WERI-Rb-1 (cell line): ENCODE measurements at regions not wholly inside any gene's neighbourhood (a gene's known extent, or its start where the extent isn't known, plus 50 kb on each side); places are given as distances from the start of the nearest gene placed in this dataset.

ENCODE experiments used
- DNase-seq: peaks from one replicate; pipeline ENCODE4 v3.0.0-alpha.2; 2020
- H3K27ac ChIP-seq: fragments of 250-450 bp; sonication (Bioruptor Pico); 2 replicates; pipeline ENCODE4 v1.5.1; 2020; ENCODE audit warnings: mild to moderate bottlenecking, moderate library complexity
- H3K27me3 ChIP-seq: fragments of 250-450 bp; sonication (Bioruptor Pico); 2 replicates; pipeline ENCODE4 v1.5.1; 2021; ENCODE audit warnings: mild to moderate bottlenecking, low read depth, moderate library complexity; ENCODE audit not compliant: insufficient read depth, severe bottlenecking
- H3K36me3 ChIP-seq: fragments of 250-450 bp; sonication (Bioruptor Pico); 2 replicates; pipeline ENCODE4 v1.5.1; 2020; ENCODE audit warnings: mild to moderate bottlenecking, moderate library complexity
- H3K4me3 ChIP-seq: 2 replicates; pipeline ENCODE4 v1.5.1; 2011; ENCODE audit warnings: low read depth, mild to moderate bottlenecking, control low read depth, low read length
- H3K9me3 ChIP-seq: fragments of 250-450 bp; sonication (Bioruptor Pico); 2 replicates; pipeline ENCODE4 v1.5.1; 2021; ENCODE audit warnings: mild to moderate bottlenecking, moderate library complexity; ENCODE audit not compliant: severe bottlenecking
- CTCF ChIP-seq: IDR thresholded peaks from 2 replicates; pipeline ENCODE4 v1.5.1; 2011; ENCODE audit warnings: low read depth, mild to moderate bottlenecking, control low read depth, inconsistent platforms, low read length

- H3K36me3 ChIP-seq: no peaks in the 10 kb centered on the region
- no peak overlapping the region for H3K27ac ChIP-seq
- TF ChIP-seq CTCF: no peak
- DNase-seq: no peak
- peaks cover 30% of the 10 kb centered on the region for H3K27me3 ChIP-seq
- no peaks in the 10 kb centered on the region for H3K9me3 ChIP-seq
- H3K4me3 ChIP-seq: no peak overlapping the region
Observed at GRCh38 chr20:55540486-55540885, 464.8 kb downstream of the CBLN4 start.

- TF ChIP-seq CTCF: no peak
- Histone ChIP-seq H3K4me3 (no peak overlapping the region), H3K27me3 (peaks cover 35% of the 10 kb centered on the region), H3K27ac (no peak overlapping the region), H3K36me3 (no peaks in the 10 kb centered on the region), H3K9me3 (no peaks in the 10 kb centered on the region)
- DNase-seq: no peak
Observed at GRCh38 chr20:55540013-55540412, 465.3 kb downstream of the CBLN4 start.

- Histone ChIP-seq H3K27me3 (peaks cover 47% of the 10 kb centered on the region), H3K27ac (no peak overlapping the region), H3K9me3 (no peaks in the 10 kb centered on the region), H3K36me3 (no peaks in the 10 kb centered on the region), H3K4me3 (no peak overlapping the region)
- no peak for DNase-seq
- no peak for TF ChIP-seq CTCF
Observed at GRCh38 chr20:55538261-55538908, 466.9 kb downstream of the CBLN4 start.

- H3K9me3 ChIP-seq: no peaks in the 10 kb centered on the region
- TF ChIP-seq CTCF: no peak
- H3K36me3 ChIP-seq: no peaks in the 10 kb centered on the region
- H3K27ac ChIP-seq: no peak overlapping the region
- DNase-seq: no peak
- peaks cover 34% of the 10 kb centered on the region for H3K27me3 ChIP-seq
- H3K4me3 ChIP-seq: no peak overlapping the region
Observed at GRCh38 chr20:55535366-55535765, 470.0 kb downstream of the CBLN4 start.

GRCh38 chr20:55533632-55534031 lies 471.7 kb downstream of the CBLN4 start:
- no peak overlapping the region for H3K4me3 ChIP-seq
- no peak for TF ChIP-seq CTCF
- H3K27ac ChIP-seq: no peak overlapping the region
- H3K9me3 ChIP-seq: no peaks in the 10 kb centered on the region
- H3K36me3 ChIP-seq: no peaks in the 10 kb centered on the region
- no peak for DNase-seq
- H3K27me3 ChIP-seq: peaks cover 25% of the 10 kb centered on the region

GRCh38 chr20:55530763-55531162 lies 474.6 kb downstream of the CBLN4 start:
- H3K27ac ChIP-seq: no peak overlapping the region
- no peak for DNase-seq
- H3K4me3 ChIP-seq: no peak overlapping the region
- H3K9me3 ChIP-seq: no peaks in the 10 kb centered on the region
- H3K27me3 ChIP-seq: peaks cover 20% of the 10 kb centered on the region
- no peaks in the 10 kb centered on the region for H3K36me3 ChIP-seq
- TF ChIP-seq CTCF: no peak
